GM12878 (cell line): ENCODE measurements at regions not wholly inside any gene's neighbourhood (a gene's known extent, or its start where the extent isn't known, plus 50 kb on each side); places are given as distances from the start of the nearest gene placed in this dataset.

ENCODE experiments used
- ATAC-seq: fragments of 200-7000 bp; cut with Tn5 transposase; 3 replicates; pipeline ENCODE4 v1.9.1; 2020; ENCODE audit warnings: mild to moderate bottlenecking, moderate library complexity
- BruUV-seq: library from RNA; stranded (reverse); fragments of 400-500 nt; replicated peaks from 2 replicates; lab custom pipeline; 2021; lab: Mats Ljungman, UMichigan
- CTCF ChIA-PET: fragments of 300-600 bp; sonication (Branson Sonifier 250); formaldehyde crosslinking; extraction: SDS; loops from one replicate; lab custom pipeline; 2021; ENCODE audit warnings: inconsistent platforms; lab: Yijun Ruan, JAX
- POLR2A ChIA-PET: fragments of 350-600 bp; formaldehyde crosslinking; extraction: SDS; loops from one replicate; lab custom pipeline; 2021; ENCODE audit warnings: inconsistent platforms; lab: Charles Lee
- RAD21 ChIA-PET: fragments of 300-600 bp; sonication (Branson Sonifier 250); formaldehyde crosslinking; loops from one replicate; lab custom pipeline; 2023; ENCODE audit warnings: antibody characterized with exemption; ENCODE audit not compliant: unreplicated experiment; lab: Charles Lee
- SMC1A ChIA-PET: fragments of 300-600 bp; sonication (Branson Sonifier 250); formaldehyde crosslinking; loops from one replicate; lab custom pipeline; 2023; ENCODE audit not compliant: unreplicated experiment, uncharacterized antibody; lab: Charles Lee
- DNase-seq: peaks from one replicate; pipeline ENCODE4 v3.0.0-alpha.2; 2011; ENCODE audit warnings: low read depth, low spot score
- FAIRE-seq: peaks from 3 replicates; lab custom pipeline; 2011; peaks lifted over from hg19 to GRCh38; lab: Jason Lieb, UNC
- H2AFZ ChIP-seq: 2 replicates; pipeline ENCODE4 v1.6.0; 2011; ENCODE audit warnings: low read depth, low read length, control low read depth; ENCODE audit not compliant: control insufficient read depth
- H3K27ac ChIP-seq: 2 replicates; pipeline ENCODE4 v1.5.1; 2011; ENCODE audit warnings: control low read depth; ENCODE audit not compliant: control insufficient read depth, insufficient read depth
- H3K27me3 ChIP-seq, 2 experiments: replicated peaks in 1 of 2; 2 replicates each; pipeline versions ENCODE4 v1.6.0 to v1.6.1; 2011; ENCODE audit warnings: low read length in 1 of 2; ENCODE audit not compliant: control insufficient read depth in 2 of 2, insufficient read depth in 2 of 2
- H3K36me3 ChIP-seq, 2 experiments: 2 replicates each; pipeline ENCODE4 v1.5.1; 2011; ENCODE audit warnings: low read length in 1 of 2; ENCODE audit not compliant: control insufficient read depth in 2 of 2, insufficient read depth in 2 of 2
- H3K4me1 ChIP-seq: 2 replicates; pipeline ENCODE4 v1.6.1; 2011; ENCODE audit warnings: mild to moderate bottlenecking, low read length, moderate library complexity, mixed read lengths; ENCODE audit not compliant: control insufficient read depth, insufficient read depth
- H3K4me2 ChIP-seq: 2 replicates; pipeline ENCODE4 v1.6.0; 2011; ENCODE audit warnings: control low read depth; ENCODE audit not compliant: control insufficient read depth, insufficient read depth
- H3K4me3 ChIP-seq: fragments of 200-600 bp; sonication (generic); 2 replicates; pipeline ENCODE4 v1.5.1; 2016
- H3K79me2 ChIP-seq: 2 replicates; pipeline ENCODE4 v1.6.0; 2011; ENCODE audit warnings: low read length; ENCODE audit not compliant: control insufficient read depth, insufficient read depth
- H3K9ac ChIP-seq: 2 replicates; pipeline ENCODE4 v1.8.0; 2011; ENCODE audit warnings: low read length, control low read depth, mixed read lengths; ENCODE audit not compliant: control insufficient read depth, insufficient read depth
- H3K9me3 ChIP-seq: replicated peaks from 3 replicates; pipeline ENCODE4 v1.5.1; 2011; ENCODE audit warnings: mild to moderate bottlenecking, low read length; ENCODE audit not compliant: control insufficient read depth, insufficient read depth
- H4K20me1 ChIP-seq: 2 replicates; pipeline ENCODE4 v1.6.0; 2011; ENCODE audit not compliant: control insufficient read depth, insufficient read depth
- CEBPZ ChIP-seq: fragments of 150-350 bp; IDR thresholded peaks from 2 replicates; pipeline ENCODE4 v1.6.1; 2016; ENCODE audit warnings: low read depth, low read length
- CREM ChIP-seq: IDR thresholded peaks from 2 replicates; pipeline ENCODE4 v1.6.1; 2014; ENCODE audit warnings: antibody characterized with exemption, low read depth
- JUNB ChIP-seq: IDR thresholded peaks from 2 replicates; pipeline ENCODE4 v1.6.1; 2016; ENCODE audit warnings: antibody characterized with exemption, mild to moderate bottlenecking
- KAT2A ChIP-seq: conservative IDR thresholded peaks from 2 replicates; pipeline ENCODE4 v1.6.1; 2011; ENCODE audit warnings: low read depth, low read length; ENCODE audit not compliant: control insufficient read depth
- MYC ChIP-seq: IDR thresholded peaks from 2 replicates; pipeline ENCODE4 v1.6.1; 2011; ENCODE audit warnings: mild to moderate bottlenecking, low read length, moderate library complexity, inconsistent platforms; ENCODE audit not compliant: insufficient read depth, insufficient replicate concordance, insufficient read length, severe bottlenecking
- NRF1 ChIP-seq: conservative IDR thresholded peaks from 2 replicates; pipeline ENCODE4 v1.6.1; 2011; ENCODE audit warnings: mild to moderate bottlenecking, low read depth, low read length, improper control_type of control experiment
- TARDBP ChIP-seq: IDR thresholded peaks from 2 replicates; pipeline ENCODE4 v1.6.1; 2016; ENCODE audit warnings: borderline replicate concordance
- TCF3 ChIP-seq: IDR thresholded peaks from 2 replicates; pipeline ENCODE4 v1.6.1; 2012; ENCODE audit warnings: low read depth, mild to moderate bottlenecking, low read length, borderline replicate concordance; ENCODE audit not compliant: insufficient read depth
- TCF7 ChIP-seq: IDR thresholded peaks from 2 replicates; pipeline ENCODE4 v1.6.1; 2014; ENCODE audit warnings: antibody characterized with exemption, borderline replicate concordance
- ZBTB33 ChIP-seq: fragments of 450-650 bp; IDR thresholded peaks from 2 replicates; pipeline ENCODE4 v1.6.1; 2017; ENCODE audit warnings: mild to moderate bottlenecking
- ZNF217 ChIP-seq: fragments of 450-650 bp; IDR thresholded peaks from 2 replicates; pipeline ENCODE4 v1.6.1; 2017; ENCODE audit warnings: antibody characterized with exemption, mild to moderate bottlenecking
- ZNF24 ChIP-seq: fragments of 450-650 bp; IDR thresholded peaks from 2 replicates; pipeline ENCODE4 v1.6.1; 2017; ENCODE audit warnings: antibody characterized with exemption, mild to moderate bottlenecking
- ZNF687 ChIP-seq: fragments of 450-650 bp; IDR thresholded peaks from 2 replicates; pipeline ENCODE4 v1.6.1; 2017; ENCODE audit warnings: mild to moderate bottlenecking, moderate library complexity
- WGBS: methylation state at CpG from one replicate; pipeline ENCODE4 v1.1.6; 2016; ENCODE audit warnings: low lambda C conversion rate; ENCODE audit not compliant: insufficient replicate concordance, insufficient coverage; ENCODE audit errors: missing lambda C conversion rate; 5-methylcytosine and 5-hydroxymethylcytosine counted together
- in situ Hi-C: fragments of 300-500 bp; cut with MboI; formaldehyde crosslinking; loops from 9 replicates; pipeline ENCODE4 v1.14.3; 2018; ENCODE audit warnings: mixed read lengths
- intact Hi-C: fragments of 100-400 bp; cut with micrococcal nuclease; formaldehyde crosslinking; loops from one replicate; pipeline ENCODE4 v1.14.2; 2022; ENCODE audit not compliant: unreplicated experiment

GRCh38 chr18:78630981-78631510 is 348.6 kb upstream of the SALL3 start:
- DNase-seq (no peak), ATAC-seq (no peak), FAIRE-seq (no peak)
- in situ Hi-C loops: no loop called here
- Histone ChIP-seq H3K9me3 (peaks cover 2% of the 10 kb centered on the region; the same call in 1 of the 3 replicates), H3K27me3 (no peaks in the 10 kb centered on the region), H2AFZ (no peak overlapping the region), H3K9ac (no peak overlapping the region), H3K4me3 (no peak overlapping the region), H3K27ac (no peak overlapping the region), H3K4me1 (no peaks in the 10 kb centered on the region), H3K4me2 (no peak overlapping the region), H3K79me2 (no peaks in the 10 kb centered on the region), H4K20me1 (no peaks in the 10 kb centered on the region), H3K36me3 (no peaks in the 10 kb centered on the region)
- SMC1A ChIA-PET: no interaction called here
- CTCF ChIA-PET: no interaction called here
- RAD21 ChIA-PET: no interaction called here
- intact Hi-C loops: no loop called here
- POLR2A ChIA-PET: no interaction called here
- no TSS peak for BruUV-seq
- 43% methylated on average over 14 of the region's 14 CpGs for WGBS
- no peak for TF ChIP-seq MYC
- no peak for TF ChIP-seq TARDBP
- TF ChIP-seq ZNF24: no peak
- no peak for TF ChIP-seq ZBTB33
- no peak for TF ChIP-seq TCF3
- TF ChIP-seq NRF1: no peak
- no peak for TF ChIP-seq CREM
- TF ChIP-seq ZNF687: no peak
- TF ChIP-seq CEBPZ: no peak
- TF ChIP-seq ZNF217: no peak
- no peak for TF ChIP-seq JUNB
- TF ChIP-seq TCF7: no peak
- no peak for TF ChIP-seq KAT2A
